Neural cell (in vitro differentiated cells): ENCODE measurements at regions not wholly inside any gene's neighbourhood (a gene's known extent, or its start where the extent isn't known, plus 50 kb on each side); places are given as distances from the start of the nearest gene placed in this dataset.

Source experiments
- H2AFZ ChIP-seq: fragments of 200-600, 300-800 bp; sonication (generic), shearing (Covaris generic); 2 replicates; pipeline ENCODE4 v1.6.0; 2014; ENCODE audit warnings: low read depth, mild to moderate bottlenecking, antibody characterized with exemption, low read length, moderate library complexity
- H3F3A ChIP-seq: fragments of 200-600 bp; shearing (Covaris generic); 2 replicates; pipeline ENCODE4 v1.6.1; 2016; ENCODE audit warnings: mild to moderate bottlenecking, moderate library complexity, mixed read lengths, antibody characterized with exemption, low read length; ENCODE audit not compliant: insufficient read depth, poor library complexity, severe bottlenecking
- H3K27ac ChIP-seq: fragments of 200-600, 300-800 bp; sonication (generic), shearing (Covaris generic); 2 replicates; pipeline ENCODE4 v1.5.1; 2014; ENCODE audit warnings: mild to moderate bottlenecking, low read length, moderate library complexity
- H3K27me3 ChIP-seq: fragments of 300-800, 200-600 bp; sonication (generic), shearing (Covaris generic); 2 replicates; pipeline ENCODE4 v1.6.0; 2014; ENCODE audit warnings: mild to moderate bottlenecking, low read depth, low read length, moderate library complexity; ENCODE audit not compliant: insufficient read depth
- H3K36me3 ChIP-seq: fragments of 300-800, 200-600 bp; sonication (generic), shearing (Covaris generic); 2 replicates; pipeline ENCODE4 v1.5.1; 2014; ENCODE audit warnings: mild to moderate bottlenecking, antibody characterized with exemption, low read length, moderate library complexity; ENCODE audit not compliant: insufficient read depth
- H3K4me2 ChIP-seq: fragments of 300-800, 200-600 bp; sonication (generic), shearing (Covaris generic); 2 replicates; pipeline ENCODE4 v1.6.0; 2014; ENCODE audit warnings: mild to moderate bottlenecking, low read length
- H3K4me3 ChIP-seq: fragments of 300-800, 200-600 bp; sonication (generic), shearing (Covaris generic); 2 replicates; pipeline ENCODE4 v1.5.1; 2014; ENCODE audit warnings: mild to moderate bottlenecking, low read length, moderate library complexity
- H3K79me2 ChIP-seq: fragments of 200-600 bp; shearing (Covaris generic); replicated peaks from 2 replicates; pipeline ENCODE4 v1.6.0; 2014; ENCODE audit warnings: mild to moderate bottlenecking, low read length, moderate library complexity; ENCODE audit not compliant: insufficient read depth
- H3K9ac ChIP-seq: fragments of 300-800, 200-600 bp; sonication (generic), shearing (Covaris generic); 2 replicates; pipeline ENCODE4 v1.6.1; 2016; ENCODE audit warnings: mild to moderate bottlenecking, low read length, mixed read lengths
- H3K9me2 ChIP-seq: fragments of 200-600 bp; shearing (Covaris generic); 2 replicates; pipeline ENCODE4 v1.6.1; 2016; ENCODE audit warnings: mild to moderate bottlenecking, low read length, mixed read lengths; ENCODE audit not compliant: insufficient read depth
- H3K9me3 ChIP-seq: fragments of 200-600, 300-800 bp; sonication (generic), shearing (Covaris generic); 2 replicates; pipeline ENCODE4 v1.6.1; 2016; ENCODE audit warnings: mild to moderate bottlenecking, mixed run types, low read length, moderate library complexity, mixed read lengths
- H4K20me1 ChIP-seq: fragments of 200-600 bp; shearing (Covaris generic); 2 replicates; pipeline ENCODE4 v1.6.1; 2016; ENCODE audit warnings: mild to moderate bottlenecking, mixed run types; ENCODE audit not compliant: insufficient read depth
- EP300 ChIP-seq: fragments of 450-650 bp; conservative IDR thresholded peaks from 2 replicates; pipeline ENCODE4 v1.6.1; 2014; ENCODE audit warnings: antibody characterized with exemption, mild to moderate bottlenecking, moderate library complexity; ENCODE audit not compliant: poor library complexity, severe bottlenecking
- EZH2 ChIP-seq: fragments of 200-600, 300-800 bp; shearing (Covaris generic), sonication (generic); IDR thresholded peaks from 2 replicates; pipeline ENCODE4 v1.6.1; 2014; ENCODE audit warnings: antibody characterized with exemption, low read length, borderline replicate concordance, mild to moderate bottlenecking; ENCODE audit not compliant: insufficient read depth, poor library complexity, severe bottlenecking
- MXI1 ChIP-seq: fragments of 450-650 bp; conservative IDR thresholded peaks from 2 replicates; pipeline ENCODE4 v1.6.1; 2014; ENCODE audit warnings: antibody characterized with exemption, mild to moderate bottlenecking; ENCODE audit not compliant: poor library complexity, severe bottlenecking
- POLR2AphosphoS5 ChIP-seq: IDR thresholded peaks from 2 replicates; pipeline ENCODE4 v1.6.1; 2012
- RAD21 ChIP-seq: fragments of 450-650 bp; conservative IDR thresholded peaks from 2 replicates; pipeline ENCODE4 v1.6.1; 2014; ENCODE audit warnings: antibody characterized with exemption, mild to moderate bottlenecking, moderate library complexity
- SMC3 ChIP-seq: fragments of 450-650 bp; conservative IDR thresholded peaks from 2 replicates; pipeline ENCODE4 v1.6.1; 2014; ENCODE audit warnings: antibody characterized with exemption, mild to moderate bottlenecking, moderate library complexity; ENCODE audit not compliant: poor library complexity
- TAF1 ChIP-seq: IDR thresholded peaks from 2 replicates; pipeline ENCODE4 v1.6.1; 2012; ENCODE audit warnings: low read depth
- TF ChIP-seq, protein P1 (sequence below): IDR thresholded peaks from 2 replicates; pipeline ENCODE4 v1.6.1; 2012; ENCODE audit warnings: borderline replicate concordance
- TF ChIP-seq, protein P2 (sequence below): fragments of 450-650 bp; IDR thresholded peaks from 2 replicates; pipeline ENCODE4 v1.5.1; 2014; ENCODE audit warnings: antibody characterized with exemption, mild to moderate bottlenecking, moderate library complexity; ENCODE audit not compliant: poor library complexity, severe bottlenecking

DNA sequence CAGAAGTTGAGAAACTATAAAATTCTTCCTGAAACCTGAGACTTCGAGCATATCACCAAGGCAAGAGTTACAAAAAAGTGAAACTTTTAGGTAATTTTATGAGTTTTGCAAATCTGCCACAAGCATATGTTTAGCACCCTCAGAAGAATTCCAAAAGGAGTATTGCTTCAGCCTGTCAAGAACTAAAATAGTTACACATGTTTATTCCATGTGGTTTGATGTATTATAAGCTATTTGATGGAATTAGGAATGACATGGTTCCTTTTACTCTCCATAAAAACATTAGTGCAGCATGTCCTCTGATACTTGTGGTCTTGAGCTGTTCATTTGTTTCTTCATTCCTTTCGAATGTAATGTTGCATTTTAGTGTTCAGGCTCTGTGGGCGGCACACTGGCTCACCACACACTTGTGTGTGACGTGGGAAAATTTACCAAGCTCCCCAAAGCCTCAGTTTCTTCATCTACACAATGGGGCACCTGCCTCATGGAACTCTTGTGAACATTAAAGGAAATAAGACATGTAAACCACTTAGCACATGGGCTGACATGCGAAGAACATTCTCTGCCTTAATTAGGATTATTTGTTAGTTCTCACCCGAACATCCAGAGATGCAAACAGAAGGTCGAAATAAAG is 204.2 kb upstream of the FOXF1 start:
- TF ChIP-seq POLR2AphosphoS5 (no peak), TAF1 (no peak), EP300 (no peak), RAD21 (no peak), EZH2 (no peak), SMC3 (no peak), MXI1 (no peak)
- TF ChIP-seq, protein P1, sequence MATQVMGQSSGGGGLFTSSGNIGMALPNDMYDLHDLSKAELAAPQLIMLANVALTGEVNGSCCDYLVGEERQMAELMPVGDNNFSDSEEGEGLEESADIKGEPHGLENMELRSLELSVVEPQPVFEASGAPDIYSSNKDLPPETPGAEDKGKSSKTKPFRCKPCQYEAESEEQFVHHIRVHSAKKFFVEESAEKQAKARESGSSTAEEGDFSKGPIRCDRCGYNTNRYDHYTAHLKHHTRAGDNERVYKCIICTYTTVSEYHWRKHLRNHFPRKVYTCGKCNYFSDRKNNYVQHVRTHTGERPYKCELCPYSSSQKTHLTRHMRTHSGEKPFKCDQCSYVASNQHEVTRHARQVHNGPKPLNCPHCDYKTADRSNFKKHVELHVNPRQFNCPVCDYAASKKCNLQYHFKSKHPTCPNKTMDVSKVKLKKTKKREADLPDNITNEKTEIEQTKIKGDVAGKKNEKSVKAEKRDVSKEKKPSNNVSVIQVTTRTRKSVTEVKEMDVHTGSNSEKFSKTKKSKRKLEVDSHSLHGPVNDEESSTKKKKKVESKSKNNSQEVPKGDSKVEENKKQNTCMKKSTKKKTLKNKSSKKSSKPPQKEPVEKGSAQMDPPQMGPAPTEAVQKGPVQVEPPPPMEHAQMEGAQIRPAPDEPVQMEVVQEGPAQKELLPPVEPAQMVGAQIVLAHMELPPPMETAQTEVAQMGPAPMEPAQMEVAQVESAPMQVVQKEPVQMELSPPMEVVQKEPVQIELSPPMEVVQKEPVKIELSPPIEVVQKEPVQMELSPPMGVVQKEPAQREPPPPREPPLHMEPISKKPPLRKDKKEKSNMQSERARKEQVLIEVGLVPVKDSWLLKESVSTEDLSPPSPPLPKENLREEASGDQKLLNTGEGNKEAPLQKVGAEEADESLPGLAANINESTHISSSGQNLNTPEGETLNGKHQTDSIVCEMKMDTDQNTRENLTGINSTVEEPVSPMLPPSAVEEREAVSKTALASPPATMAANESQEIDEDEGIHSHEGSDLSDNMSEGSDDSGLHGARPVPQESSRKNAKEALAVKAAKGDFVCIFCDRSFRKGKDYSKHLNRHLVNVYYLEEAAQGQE = no peak
- TF ChIP-seq, protein P2, sequence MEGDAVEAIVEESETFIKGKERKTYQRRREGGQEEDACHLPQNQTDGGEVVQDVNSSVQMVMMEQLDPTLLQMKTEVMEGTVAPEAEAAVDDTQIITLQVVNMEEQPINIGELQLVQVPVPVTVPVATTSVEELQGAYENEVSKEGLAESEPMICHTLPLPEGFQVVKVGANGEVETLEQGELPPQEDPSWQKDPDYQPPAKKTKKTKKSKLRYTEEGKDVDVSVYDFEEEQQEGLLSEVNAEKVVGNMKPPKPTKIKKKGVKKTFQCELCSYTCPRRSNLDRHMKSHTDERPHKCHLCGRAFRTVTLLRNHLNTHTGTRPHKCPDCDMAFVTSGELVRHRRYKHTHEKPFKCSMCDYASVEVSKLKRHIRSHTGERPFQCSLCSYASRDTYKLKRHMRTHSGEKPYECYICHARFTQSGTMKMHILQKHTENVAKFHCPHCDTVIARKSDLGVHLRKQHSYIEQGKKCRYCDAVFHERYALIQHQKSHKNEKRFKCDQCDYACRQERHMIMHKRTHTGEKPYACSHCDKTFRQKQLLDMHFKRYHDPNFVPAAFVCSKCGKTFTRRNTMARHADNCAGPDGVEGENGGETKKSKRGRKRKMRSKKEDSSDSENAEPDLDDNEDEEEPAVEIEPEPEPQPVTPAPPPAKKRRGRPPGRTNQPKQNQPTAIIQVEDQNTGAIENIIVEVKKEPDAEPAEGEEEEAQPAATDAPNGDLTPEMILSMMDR = no peak
- no peak overlapping the region for H3K27ac ChIP-seq
- H3F3A ChIP-seq = no peaks in the 10 kb centered on the region
- no peak overlapping the region for H3K4me2 ChIP-seq
- no peaks in the 10 kb centered on the region for H3K27me3 ChIP-seq
- H2AFZ ChIP-seq = no peak overlapping the region
- no peaks in the 10 kb centered on the region for H3K79me2 ChIP-seq
- H3K9ac ChIP-seq = no peak overlapping the region
- H3K36me3 ChIP-seq = no peaks in the 10 kb centered on the region
- H3K9me3 ChIP-seq = no peaks in the 10 kb centered on the region
- no peak overlapping the region for H3K4me3 ChIP-seq
- no peaks in the 10 kb centered on the region for H3K9me2 ChIP-seq
- H4K20me1 ChIP-seq = no peaks in the 10 kb centered on the region

DNA sequence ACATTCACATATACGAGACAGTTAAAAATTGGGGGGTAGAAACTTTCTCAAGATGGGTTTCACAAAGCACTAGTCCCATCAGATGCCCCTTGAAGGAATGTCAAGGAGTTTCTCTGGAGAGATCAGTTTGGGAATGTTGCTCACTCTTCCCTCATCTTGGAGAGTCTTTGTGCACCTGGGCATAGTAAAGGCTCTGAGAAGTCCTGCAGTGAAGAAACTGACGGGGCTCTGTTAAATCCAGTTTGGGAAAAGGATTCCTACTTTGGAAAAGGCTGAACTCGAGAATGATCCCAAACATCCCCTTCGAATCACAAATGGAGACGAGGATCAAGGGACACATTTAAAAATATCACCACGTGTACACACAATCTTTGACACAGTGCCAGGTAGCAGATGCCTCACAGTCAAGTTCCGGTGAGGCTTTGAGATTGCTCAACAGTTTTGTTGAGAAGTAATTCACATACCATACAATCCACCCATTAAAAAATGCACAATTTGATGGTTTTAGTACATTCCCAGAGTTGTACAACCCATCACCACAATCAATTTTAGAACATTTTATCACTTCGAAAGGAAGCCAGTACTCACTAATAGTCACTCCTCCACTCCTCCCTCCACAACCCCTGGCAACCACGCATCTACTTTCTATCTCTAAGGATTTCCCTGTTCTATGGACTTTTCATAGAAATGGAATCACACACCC is 203.4 kb upstream of the FOXF1 start:
- H3K27me3 ChIP-seq = no peaks in the 10 kb centered on the region

More for the DNA sequence above, 203.4 kb upstream of the FOXF1 start:
- Histone ChIP-seq H2AFZ (no peak overlapping the region), H3K27ac (no peak overlapping the region), H3K4me2 (no peak overlapping the region), H4K20me1 (no peaks in the 10 kb centered on the region), H3F3A (no peaks in the 10 kb centered on the region), H3K79me2 (no peaks in the 10 kb centered on the region), H3K9me2 (no peaks in the 10 kb centered on the region), H3K9me3 (no peaks in the 10 kb centered on the region), H3K9ac (no peak overlapping the region), H3K4me3 (no peak overlapping the region), H3K36me3 (no peaks in the 10 kb centered on the region)
- TF ChIP-seq, protein P2 = no peak
- TF ChIP-seq, protein P1 = no peak
- TF ChIP-seq EZH2 (no peak), EP300 (no peak), SMC3 (no peak), MXI1 (no peak), TAF1 (no peak), POLR2AphosphoS5 (no peak), RAD21 (no peak)
